Caco-2 (cell line): ENCODE measurements at regions not wholly inside any gene's neighbourhood (a gene's known extent, or its start where the extent isn't known, plus 50 kb on each side); places are given as distances from the start of the nearest gene placed in this dataset.

Experiments used
- BruUV-seq: library from RNA; stranded (reverse); fragments of 400-500 nt; replicated peaks from 2 replicates; lab custom pipeline; 2021; lab: Mats Ljungman, UMichigan
- CTCF ChIA-PET: fragments of 300-600 bp; sonication (Branson Sonifier 250); formaldehyde crosslinking; loops from one replicate; lab custom pipeline; 2022; ENCODE audit warnings: antibody characterized with exemption; lab: Charles Lee
- POLR2A ChIA-PET: fragments of 300-600 bp; sonication (Branson Sonifier 250); formaldehyde crosslinking; loops from one replicate; lab custom pipeline; 2022; ENCODE audit warnings: antibody characterized with exemption; lab: Charles Lee
- DNase-seq, 2 experiments: peaks; one replicate each; pipeline versions ENCODE4 v3.0.0 to v3.0.0-alpha.2; 2020 to 2022
- H3K27me3 ChIP-seq: replicated peaks from 2 replicates; pipeline ENCODE4 v1.6.0; 2011; ENCODE audit warnings: low read length; ENCODE audit not compliant: control insufficient read depth, insufficient read depth
- H3K36me3 ChIP-seq: 2 replicates; pipeline ENCODE4 v1.5.1; 2011; ENCODE audit warnings: low read length; ENCODE audit not compliant: control insufficient read depth, insufficient read depth
- H3K4me1 ChIP-seq: fragments of 250-450 bp; sonication (Bioruptor Pico); 2 replicates; pipeline ENCODE4 v1.5.1; 2020; ENCODE audit warnings: mild to moderate bottlenecking
- H3K4me3 ChIP-seq: 2 replicates; pipeline ENCODE4 v1.5.1; 2011; ENCODE audit warnings: low read depth, mild to moderate bottlenecking, control low read depth, low read length
- H3K9me3 ChIP-seq: fragments of 250-450 bp; sonication (Bioruptor Pico); 2 replicates; pipeline ENCODE4 v1.5.1; 2020; ENCODE audit warnings: mild to moderate bottlenecking, moderate library complexity
- H3K27ac Mint-ChIP-seq: one replicate; pipeline ENCODE4 v1.8.0; 2022; ENCODE audit warnings: mixed read lengths; ENCODE audit not compliant: unreplicated experiment
- H3K27me3 Mint-ChIP-seq: one replicate; pipeline ENCODE4 v1.8.0; 2022; ENCODE audit warnings: mixed read lengths; ENCODE audit not compliant: insufficient read depth, unreplicated experiment
- H3K36me3 Mint-ChIP-seq: one replicate; pipeline ENCODE4 v1.8.0; 2022; ENCODE audit warnings: mild to moderate bottlenecking, mixed read lengths; ENCODE audit not compliant: insufficient read depth, unreplicated experiment
- H3K4me1 Mint-ChIP-seq: one replicate; pipeline ENCODE4 v1.8.0; 2022; ENCODE audit warnings: low read depth, mixed read lengths; ENCODE audit not compliant: unreplicated experiment
- H3K4me3 Mint-ChIP-seq: one replicate; pipeline ENCODE4 v1.8.0; 2022; ENCODE audit warnings: mild to moderate bottlenecking, moderate library complexity, mixed read lengths; ENCODE audit not compliant: unreplicated experiment
- H3K9me3 Mint-ChIP-seq: one replicate; pipeline ENCODE4 v1.8.0; 2022; ENCODE audit warnings: mixed read lengths; ENCODE audit not compliant: unreplicated experiment
- intact Hi-C: fragments of 100-400 bp; cut with micrococcal nuclease; formaldehyde crosslinking; loops from one replicate; pipeline ENCODE4 v1.10.0; 2022; ENCODE audit not compliant: unreplicated experiment
- TF ChIP-seq, protein P1 (sequence below), 2 experiments: fragments of 200-600 bp in 1 of 2; IDR thresholded peaks; 1 replicate in 1 of 2; 2 replicates in 1 of 2; pipeline versions ENCODE4 v1.5.1 to v1.8.0; 2011 to 2022; ENCODE audit warnings: antibody characterized with exemption in 1 of 2, control low read depth in 1 of 2, inconsistent platforms in 1 of 2, low read depth in 1 of 2, low read length in 1 of 2, mild to moderate bottlenecking in 1 of 2, moderate library complexity in 1 of 2; ENCODE audit not compliant: insufficient read depth in 1 of 2, severe bottlenecking in 1 of 2, unreplicated experiment in 1 of 2

DNA sequence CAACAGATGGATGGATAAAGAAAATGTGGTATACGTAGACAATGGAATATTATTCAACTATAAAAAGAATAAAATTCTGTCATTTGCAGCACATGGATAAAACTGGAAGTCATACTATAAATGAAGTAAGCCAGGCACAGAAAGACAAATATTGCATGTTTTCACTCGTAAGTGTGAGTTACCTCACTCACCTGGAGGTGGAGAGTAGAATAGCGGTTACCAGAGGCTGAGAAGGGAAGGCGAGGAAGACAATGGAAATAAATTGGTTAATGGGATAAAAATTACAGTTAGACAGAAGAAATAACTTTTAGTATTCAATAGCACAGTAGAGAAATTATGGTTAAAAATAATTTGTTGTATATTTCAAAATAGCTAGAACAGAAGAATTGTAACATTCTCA is 141.6 kb downstream of the EFHB start:
- no peak for DNase-seq
- peaks cover 2% of the 10 kb centered on the region for H3K27me3 Mint-ChIP-seq
- H3K4me3 ChIP-seq: no peak overlapping the region
- H3K9me3 ChIP-seq: no peaks in the 10 kb centered on the region
- ChIA-PET POLR2A (no interaction called here), CTCF (interaction anchor here (0.6 kb wide), 1 partner anchor 159 kb away, joined by 3 read pairs; no protein-coding TSS in a partner anchor)
- H3K4me3 Mint-ChIP-seq: no peak overlapping the region
- no peaks in the 10 kb centered on the region for H3K36me3 ChIP-seq
- no peaks in the 10 kb centered on the region for H3K9me3 Mint-ChIP-seq
- no peaks in the 10 kb centered on the region for H3K36me3 Mint-ChIP-seq
- no peaks in the 10 kb centered on the region for H3K27me3 ChIP-seq
- TF ChIP-seq, protein P1, sequence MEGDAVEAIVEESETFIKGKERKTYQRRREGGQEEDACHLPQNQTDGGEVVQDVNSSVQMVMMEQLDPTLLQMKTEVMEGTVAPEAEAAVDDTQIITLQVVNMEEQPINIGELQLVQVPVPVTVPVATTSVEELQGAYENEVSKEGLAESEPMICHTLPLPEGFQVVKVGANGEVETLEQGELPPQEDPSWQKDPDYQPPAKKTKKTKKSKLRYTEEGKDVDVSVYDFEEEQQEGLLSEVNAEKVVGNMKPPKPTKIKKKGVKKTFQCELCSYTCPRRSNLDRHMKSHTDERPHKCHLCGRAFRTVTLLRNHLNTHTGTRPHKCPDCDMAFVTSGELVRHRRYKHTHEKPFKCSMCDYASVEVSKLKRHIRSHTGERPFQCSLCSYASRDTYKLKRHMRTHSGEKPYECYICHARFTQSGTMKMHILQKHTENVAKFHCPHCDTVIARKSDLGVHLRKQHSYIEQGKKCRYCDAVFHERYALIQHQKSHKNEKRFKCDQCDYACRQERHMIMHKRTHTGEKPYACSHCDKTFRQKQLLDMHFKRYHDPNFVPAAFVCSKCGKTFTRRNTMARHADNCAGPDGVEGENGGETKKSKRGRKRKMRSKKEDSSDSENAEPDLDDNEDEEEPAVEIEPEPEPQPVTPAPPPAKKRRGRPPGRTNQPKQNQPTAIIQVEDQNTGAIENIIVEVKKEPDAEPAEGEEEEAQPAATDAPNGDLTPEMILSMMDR (IDR thresholded peaks at IDR 0.05; ENCODE audit: insufficient read depth in 1 of 2, low read depth in 1 of 2, low read length in 1 of 2, severe bottlenecking in 1 of 2, unreplicated experiment in 1 of 2): no peak
- no peaks in the 10 kb centered on the region for H3K4me1 ChIP-seq
- no TSS peak for BruUV-seq
- H3K27ac Mint-ChIP-seq: no peak overlapping the region
- intact Hi-C loops: no loop called here
- H3K4me1 Mint-ChIP-seq: no peaks in the 10 kb centered on the region

- peaks cover 9% of the 10 kb centered on the region; the same call in 1 of the 2 replicates for H3K4me1 ChIP-seq
- peaks cover 7% of the 10 kb centered on the region for H3K4me1 Mint-ChIP-seq
- H3K4me3 ChIP-seq: no peak overlapping the region
- intact Hi-C loops: no loop called here
- no peaks in the 10 kb centered on the region for H3K27me3 ChIP-seq
- POLR2A ChIA-PET: no interaction called here
- H3K4me3 Mint-ChIP-seq: no peak overlapping the region
- H3K27me3 Mint-ChIP-seq: peaks cover 5% of the 10 kb centered on the region
- TF ChIP-seq, protein P1 (IDR thresholded peaks at IDR 0.05; ENCODE audit: insufficient read depth in 1 of 2, low read depth in 1 of 2, low read length in 1 of 2, severe bottlenecking in 1 of 2, unreplicated experiment in 1 of 2): no peak
- H3K9me3 ChIP-seq: no peaks in the 10 kb centered on the region
- BruUV-seq: no TSS peak
- no peaks in the 10 kb centered on the region for H3K36me3 ChIP-seq
- H3K9me3 Mint-ChIP-seq: no peaks in the 10 kb centered on the region
- DNase-seq: no peak
- no peaks in the 10 kb centered on the region for H3K36me3 Mint-ChIP-seq
- no peak overlapping the region for H3K27ac Mint-ChIP-seq
- CTCF ChIA-PET: no interaction called here
Measured at GRCh38 chr3:19775765-19776164, 158.3 kb downstream of the EFHB start.

DNA sequence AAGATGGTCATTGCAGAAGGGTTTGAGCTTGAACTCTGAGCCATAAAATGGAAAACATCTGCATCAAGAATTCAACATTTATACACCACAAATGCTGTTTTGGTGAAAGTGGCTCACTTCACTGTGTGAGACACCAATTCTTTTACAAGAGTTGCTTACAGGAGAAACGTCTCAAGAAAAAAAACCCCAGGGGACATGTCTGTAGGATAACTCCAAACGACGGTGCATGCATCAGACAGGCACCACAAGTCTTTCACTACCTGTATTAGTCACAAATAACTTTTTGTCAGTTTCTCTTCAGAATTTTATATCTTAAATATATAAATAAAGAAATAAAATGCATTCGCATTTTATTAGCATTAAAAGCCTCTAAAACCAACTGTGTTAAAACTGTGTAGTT is 164.3 kb downstream of the EFHB start:
- Mint-ChIP-seq H3K27me3 (peaks cover 5% of the 10 kb centered on the region), H3K27ac (no peak overlapping the region), H3K4me1 (peaks cover 9% of the 10 kb centered on the region), H3K36me3 (no peaks in the 10 kb centered on the region), H3K9me3 (no peaks in the 10 kb centered on the region), H3K4me3 (no peak overlapping the region)
- ChIA-PET CTCF (no interaction called here), POLR2A (no interaction called here)
- no peak for DNase-seq
- H3K4me1 ChIP-seq: no peaks in the 10 kb centered on the region
- H3K9me3 ChIP-seq: no peaks in the 10 kb centered on the region
- no TSS peak for BruUV-seq
- no peaks in the 10 kb centered on the region for H3K36me3 ChIP-seq
- H3K27me3 ChIP-seq: no peaks in the 10 kb centered on the region
- no peak overlapping the region for H3K4me3 ChIP-seq
- TF ChIP-seq, protein P1 (IDR thresholded peaks at IDR 0.05; ENCODE audit: insufficient read depth in 1 of 2, low read depth in 1 of 2, low read length in 1 of 2, severe bottlenecking in 1 of 2, unreplicated experiment in 1 of 2): no peak
- intact Hi-C loops: no loop called here
